ENCODE measurements at regions not wholly inside any gene's neighbourhood (a gene's known extent, or its start where the extent isn't known, plus 50 kb on each side); places are given as distances from the start of the nearest gene placed in this dataset.

GRCh38 chr4:28690890-28691289 lies 1830.2 kb downstream of the STIM2 start:
- Histone ChIP-seq H3K27ac (ENCODE audit: low read depth) (no peak overlapping the region), H3K4me1 (ENCODE audit: insufficient read depth) (no peaks in the 10 kb centered on the region), H2AFZ (no peak overlapping the region), H3K36me3 (ENCODE audit: insufficient read depth) (no peaks in the 10 kb centered on the region), H3K79me2 (replicated peaks; ENCODE audit: insufficient read depth) (no peaks in the 10 kb centered on the region), H3K9me2 (ENCODE audit: insufficient read depth) (no peaks in the 10 kb centered on the region), H3K27me3 (ENCODE audit: insufficient read depth) (no peaks in the 10 kb centered on the region), H3K4me2 (no peak overlapping the region), H3K4me3 (no peak overlapping the region), H4K20me1 (replicated peaks; ENCODE audit: insufficient read depth) (no peaks in the 10 kb centered on the region), H3F3A (replicated peaks; ENCODE audit: low read depth) (no peaks in the 10 kb centered on the region)
- no peak overlapping the region for H3K4me3 Mint-ChIP-seq
- H3K9me3 Mint-ChIP-seq, result no peaks in the 10 kb centered on the region
- H3K27ac Mint-ChIP-seq, result no peak overlapping the region
- DNase-seq (ENCODE audit: low spot score) (no peak), ATAC-seq (no peak)
- no peak for TF ChIP-seq ZNF462 (CRISPR knock-in tag; IDR thresholded peaks at IDR 0.05)
- TF ChIP-seq STAT1 (IDR thresholded peaks at IDR 0.05; ENCODE audit: unreplicated experiment), result no peak
- no peak for TF ChIP-seq ZNF114 (CRISPR knock-in tag; IDR thresholded peaks at IDR 0.05)
- TF ChIP-seq ETS1 (IDR thresholded peaks at IDR 0.05), result no peak
- no peak for TF ChIP-seq ZNF331 (CRISPR knock-in tag; IDR thresholded peaks at IDR 0.05; ENCODE audit: low read depth)
- TF ChIP-seq CREB1 (CRISPR knock-in tag; IDR thresholded peaks at IDR 0.05; ENCODE audit: low read depth), result no peak
- no peaks in the 10 kb centered on the region for H3K36me3 Mint-ChIP-seq (ENCODE audit: low read depth)
- no peaks in the 10 kb centered on the region; the same call in 2 of the 3 replicates for H3K4me1 Mint-ChIP-seq
- no peaks in the 10 kb centered on the region for H3K27me3 Mint-ChIP-seq (ENCODE audit: insufficient read depth, low read depth, poor library complexity)
